ENCODE measurements at regions not wholly inside any gene's neighbourhood (a gene's known extent, or its start where the extent isn't known, plus 50 kb on each side); places are given as distances from the start of the nearest gene placed in this dataset.
"Not testable (repeated sequence)": the region's sequence is repeated elsewhere in the genome, so short reads cannot be mapped to it uniquely, and the experiment has no call there.

DNA sequence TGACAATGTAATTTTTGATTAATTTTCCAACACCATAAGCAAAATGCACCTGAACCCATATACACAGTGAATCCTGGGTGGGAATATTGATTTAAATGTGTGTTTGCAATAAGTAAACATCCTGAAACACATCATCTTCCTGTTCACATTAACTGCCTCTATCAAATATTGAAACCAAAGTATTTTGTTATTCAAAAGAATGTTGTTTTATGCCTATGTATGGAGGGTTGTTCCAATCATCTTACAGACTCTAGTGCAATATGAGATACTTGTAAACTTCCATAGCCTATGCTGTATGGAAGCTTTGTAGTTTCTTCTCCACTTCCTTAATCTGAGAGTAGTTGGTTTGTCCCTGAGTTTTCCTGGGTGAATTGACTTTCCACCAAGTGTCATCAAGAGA lies 105.4 kb upstream of the SLC7A11 start:
- DNase-seq, result no peak

DNA sequence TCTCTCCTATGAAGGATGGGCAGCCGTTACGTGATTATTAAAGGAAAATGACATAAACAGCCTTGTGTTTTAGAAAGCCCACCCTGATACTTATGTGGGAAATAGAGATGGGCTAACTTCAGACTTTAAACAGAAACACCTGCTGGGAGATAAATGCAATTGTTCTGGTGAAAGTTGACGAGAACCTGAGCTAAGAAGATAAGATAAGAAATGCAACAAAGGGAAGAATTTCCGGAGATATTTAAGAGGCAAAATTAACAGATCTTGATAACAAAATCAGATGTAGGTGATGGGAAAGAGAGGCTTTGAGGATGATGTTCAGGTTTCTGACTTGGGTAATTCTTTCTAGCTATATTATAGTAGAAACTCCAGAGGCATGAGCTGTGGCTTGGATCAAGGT lies 102.7 kb upstream of the SLC7A11 start:
- no peak for DNase-seq

DNA sequence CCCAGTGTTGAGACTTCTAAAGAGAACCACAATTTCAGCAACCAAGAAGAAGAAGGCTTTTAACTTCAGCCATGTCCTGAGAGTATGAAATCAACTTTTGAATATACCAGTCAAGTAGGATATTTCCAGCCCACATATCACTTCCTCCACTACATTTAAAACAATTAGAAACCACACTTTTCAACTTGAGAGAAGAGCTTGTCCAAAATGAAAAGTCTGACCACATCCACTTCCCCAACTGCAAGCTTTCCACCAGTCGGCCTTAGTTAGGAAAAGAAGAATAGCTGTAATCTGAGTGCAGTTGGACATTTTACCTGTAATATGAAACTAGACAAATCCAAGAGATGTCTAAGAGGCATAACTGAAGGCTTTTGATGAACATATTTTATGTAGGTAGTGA lies 101.9 kb upstream of the SLC7A11 start:
- no peak for DNase-seq

DNA sequence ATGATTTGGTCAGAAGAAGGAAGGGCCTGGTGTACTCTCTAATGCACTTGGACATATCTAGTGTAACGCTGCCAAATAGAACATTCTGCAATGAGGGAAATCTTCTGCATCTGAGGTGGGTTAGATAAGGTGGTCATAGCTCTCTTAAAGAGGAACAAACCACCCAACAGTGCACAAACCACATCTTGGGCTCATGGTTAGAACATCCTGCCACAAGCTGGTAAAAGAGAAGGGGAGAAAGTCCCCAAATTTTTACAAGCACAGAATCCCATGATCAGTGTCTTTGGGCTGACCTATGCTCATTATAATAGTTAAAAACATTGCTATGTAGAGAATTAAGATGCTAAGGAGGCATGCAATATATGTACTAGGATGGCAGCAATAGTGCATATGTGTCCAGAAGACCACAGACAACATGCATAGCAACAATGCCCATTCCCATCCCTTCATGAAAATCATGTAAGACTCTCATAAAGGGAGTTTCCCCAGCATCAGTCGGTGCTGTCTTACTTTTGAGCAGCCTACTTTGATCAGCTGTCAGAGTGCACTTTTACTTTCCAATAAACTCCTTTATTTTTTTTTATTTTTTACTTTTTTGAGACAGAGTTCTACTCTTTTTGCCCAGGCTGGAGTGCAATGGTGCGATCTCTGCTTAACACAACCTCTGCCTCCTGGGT lies 99.7 kb upstream of the SLC7A11 start:
- no peak for DNase-seq

- no peak for DNase-seq
Observed at GRCh38 chr4:138338840-138339239, 96.7 kb upstream of the SLC7A11 start.

DNA sequence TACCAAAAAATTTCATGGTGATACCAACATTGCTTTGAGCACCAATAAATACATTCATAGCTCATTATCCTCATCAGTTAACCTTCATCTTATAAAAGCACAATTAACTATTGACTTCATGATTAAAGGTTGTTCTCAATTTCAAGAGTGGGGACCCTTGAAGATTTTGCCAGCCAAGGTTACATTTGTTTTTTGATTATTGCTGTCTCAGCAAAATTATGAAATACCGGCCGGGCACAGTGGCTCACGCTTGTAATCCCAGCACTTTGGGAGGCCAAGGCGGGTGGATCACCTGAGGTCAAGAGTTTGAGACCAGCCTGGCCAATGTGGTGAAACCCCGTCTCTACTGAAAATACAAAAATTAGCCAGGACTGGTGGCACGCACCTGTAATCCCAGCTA lies 96.1 kb upstream of the SLC7A11 start:
- not testable (repeated sequence) for DNase-seq

DNA sequence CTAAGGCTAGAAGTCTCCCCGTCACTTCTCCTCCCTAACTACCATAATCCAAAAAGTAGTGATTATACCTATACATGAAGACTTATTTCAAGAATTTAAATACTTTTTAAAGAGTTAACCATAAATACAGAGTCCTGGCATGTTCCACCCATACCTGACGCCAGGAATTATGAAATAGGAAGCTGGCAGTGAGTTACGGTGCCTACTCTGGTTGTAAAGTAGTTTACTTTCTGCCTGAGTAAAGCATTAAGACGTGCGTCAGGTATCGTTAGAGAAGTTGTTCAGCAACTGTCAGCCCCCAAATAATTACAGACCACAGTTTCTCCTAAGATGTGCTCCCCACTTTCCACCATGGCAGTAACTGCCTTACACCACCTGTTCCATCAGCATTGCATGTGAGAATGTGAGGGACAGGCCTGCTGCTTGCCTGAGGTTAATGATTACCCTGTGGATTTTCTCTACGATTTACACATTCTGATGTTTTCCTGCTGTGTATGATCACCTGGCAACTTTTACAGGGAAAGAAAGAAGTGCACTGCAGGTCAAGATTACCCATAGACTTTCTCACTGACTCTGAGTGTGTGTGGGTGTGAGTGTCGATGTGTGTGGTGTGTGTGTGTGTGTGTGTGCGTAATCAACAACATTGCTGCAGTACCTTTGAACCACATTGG lies 92.3 kb upstream of the SLC7A11 start:
- no peak for DNase-seq

GRCh38 chr4:138332415-138332814 lies 90.3 kb upstream of the SLC7A11 start:
- not testable (repeated sequence) for DNase-seq

GRCh38 chr4:138330531-138330930 lies 88.4 kb upstream of the SLC7A11 start:
- no peak for DNase-seq

DNA sequence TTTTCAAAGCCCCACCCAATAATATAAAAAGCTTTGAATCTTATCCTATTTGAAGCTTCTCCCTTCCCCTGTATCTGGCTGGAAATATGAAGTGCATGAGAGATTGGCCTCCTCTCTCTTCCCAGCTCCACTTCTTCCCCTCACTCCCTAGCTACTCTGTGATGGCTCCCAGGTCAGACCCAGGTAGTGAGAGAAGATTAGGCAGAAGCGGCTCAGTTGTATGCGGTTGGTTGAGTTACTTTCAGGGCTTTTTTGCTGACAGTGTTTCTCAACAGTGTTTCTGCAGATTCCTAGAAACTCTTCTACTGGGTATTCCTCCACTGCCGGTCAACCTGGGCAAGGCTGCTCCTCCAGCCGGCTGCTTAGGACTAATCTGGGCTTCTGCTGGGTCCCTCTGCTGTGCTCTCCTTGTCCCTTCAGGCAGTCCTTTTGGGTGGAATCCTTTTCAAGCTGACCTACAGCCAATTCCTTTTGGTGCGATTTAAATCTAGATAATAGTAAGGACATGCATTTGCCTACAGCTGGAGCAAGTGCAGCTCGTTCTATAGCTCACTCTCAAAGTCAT lies 87.4 kb upstream of the SLC7A11 start:
- DNase-seq, result no peak

DNA sequence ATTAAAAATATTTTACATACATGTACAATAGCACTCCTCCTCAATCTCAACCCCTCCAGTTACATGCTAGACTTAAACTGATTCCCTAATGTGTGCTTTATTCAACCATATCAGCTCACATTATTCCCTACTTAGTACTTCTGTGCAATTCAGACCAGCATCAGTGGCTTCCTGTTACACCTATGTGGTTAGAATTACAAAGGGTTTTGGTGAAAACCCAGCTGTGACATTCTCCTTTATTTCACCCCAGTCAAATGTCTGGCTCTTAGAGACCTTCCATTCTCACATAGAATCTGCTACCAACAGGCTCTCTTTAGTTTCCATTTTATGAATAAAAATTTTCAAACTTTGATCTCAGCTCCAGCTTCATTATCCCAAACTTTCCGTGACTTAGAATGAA lies 85.2 kb upstream of the SLC7A11 start:
- no peak for DNase-seq

- no peak for DNase-seq
Observed at GRCh38 chr4:138320831-138321230, 78.7 kb upstream of the SLC7A11 start.

DNA sequence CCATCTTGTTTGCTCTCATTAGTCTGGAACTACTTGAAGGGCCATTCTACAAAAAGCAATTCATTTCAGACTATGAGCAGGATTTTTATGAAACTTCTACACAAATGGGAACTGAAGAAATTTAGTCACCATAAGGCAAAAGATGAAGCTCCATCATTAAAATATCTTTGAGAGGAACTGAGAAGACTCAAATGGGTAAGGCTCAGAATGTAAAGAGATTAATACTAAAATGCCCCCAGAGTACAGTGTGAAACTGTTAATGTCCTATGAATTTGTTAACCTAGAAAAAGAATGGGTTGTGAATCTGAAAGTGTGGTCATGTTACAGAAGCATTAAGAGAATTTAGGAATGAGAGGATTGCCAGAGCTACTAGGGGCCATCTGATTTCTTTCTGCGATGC lies 77.9 kb upstream of the SLC7A11 start:
- DNase-seq, result no peak

GRCh38 chr4:138317175-138317748 lies 75.1 kb upstream of the SLC7A11 start:
- no peak for DNase-seq

GRCh38 chr4:138312536-138312911 lies 70.4 kb upstream of the SLC7A11 start:
- no peak for DNase-seq

DNA sequence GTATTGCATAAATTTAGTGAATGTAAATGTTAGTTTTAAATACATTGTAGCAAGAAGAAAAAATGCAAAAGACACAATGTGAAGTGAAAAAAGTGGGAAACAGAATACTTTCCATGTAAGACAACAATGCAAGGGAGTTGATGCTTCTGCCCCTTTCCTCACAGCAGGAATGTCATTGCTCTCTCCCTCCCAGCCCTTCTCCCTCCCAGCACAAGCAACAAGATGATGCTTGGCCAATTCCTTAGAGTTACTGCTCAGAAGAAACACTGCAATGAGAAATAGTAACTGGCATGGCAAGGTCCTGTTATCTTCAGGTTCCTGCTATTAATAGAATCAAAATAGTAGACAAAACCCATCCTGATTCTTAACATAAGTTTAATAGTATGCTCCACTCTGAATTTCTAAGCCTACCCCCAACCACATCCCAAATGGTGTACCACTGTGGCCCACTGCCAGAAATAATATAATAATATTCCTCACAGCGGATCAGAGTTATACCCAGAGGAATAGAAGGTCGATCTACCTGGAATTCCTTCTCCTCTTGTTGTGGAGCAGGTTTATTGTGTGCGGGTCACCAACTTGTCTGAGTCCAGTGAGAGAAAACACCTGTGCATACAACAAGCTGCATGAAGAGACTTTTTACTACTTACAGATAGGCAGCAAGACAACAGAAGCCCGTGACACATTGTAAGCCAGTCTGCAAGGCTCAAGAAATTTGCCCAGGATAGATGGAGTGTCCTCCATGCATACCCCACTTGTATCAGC lies 69.8 kb upstream of the SLC7A11 start:
- DNase-seq, result no peak

DNA sequence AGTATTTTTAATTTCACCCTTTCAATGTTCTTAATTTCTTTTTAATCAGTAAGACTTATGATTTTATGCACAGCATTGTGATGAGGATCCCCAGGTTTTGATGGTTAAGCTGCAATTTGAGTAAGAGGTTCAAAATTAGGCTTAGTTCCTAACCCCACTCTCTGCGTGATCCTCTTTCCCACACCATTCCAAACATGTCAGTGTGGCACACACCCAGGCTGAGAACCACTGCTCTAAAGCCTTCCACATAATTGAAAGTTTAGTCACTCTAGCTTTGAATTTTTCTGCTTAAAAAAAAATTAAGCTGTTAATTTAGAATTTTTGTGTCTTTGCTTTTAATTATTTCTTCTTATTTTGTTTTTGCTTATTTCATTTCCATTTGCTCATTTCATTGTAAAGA lies 68.8 kb upstream of the SLC7A11 start:
- no peak for DNase-seq

DNA sequence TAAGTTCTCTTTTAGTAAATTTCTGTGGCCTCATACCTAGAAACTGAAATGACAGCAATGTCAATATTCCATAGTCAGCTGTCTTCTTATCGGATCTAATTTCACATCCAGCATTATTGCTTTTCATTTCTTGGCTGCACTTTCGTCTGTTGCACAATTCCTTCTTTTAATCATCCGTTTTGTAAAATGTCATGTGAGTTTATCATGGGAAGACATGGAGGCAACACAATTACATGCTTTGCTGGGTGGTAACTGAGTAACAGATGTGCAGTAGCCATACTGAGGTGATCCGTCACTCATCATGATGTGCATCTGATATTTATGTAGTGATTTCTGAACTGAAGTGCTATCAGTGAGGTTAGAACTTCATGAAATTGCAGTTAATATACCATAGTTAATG lies 68.3 kb upstream of the SLC7A11 start:
- no peak for DNase-seq

DNA sequence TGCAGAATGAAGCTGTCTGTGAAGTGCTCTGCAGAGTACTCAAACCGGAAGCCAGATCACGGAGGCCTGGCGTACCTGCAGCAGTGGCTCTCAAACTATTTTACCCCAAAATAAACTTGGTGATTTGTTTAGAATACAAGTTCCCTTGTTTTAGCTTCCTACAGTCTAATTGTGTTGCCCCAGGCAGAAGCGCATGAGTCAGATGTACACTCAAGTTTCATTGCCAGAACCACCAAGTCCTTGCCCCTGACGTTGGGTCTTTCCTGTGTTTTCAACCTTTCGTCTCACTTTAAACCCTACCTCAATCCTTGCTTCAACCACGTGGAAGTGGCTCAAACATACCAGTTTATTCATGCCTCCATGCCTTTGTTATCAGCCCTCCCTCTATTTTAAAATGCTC lies 66.2 kb upstream of the SLC7A11 start:
- DNase-seq, result no peak

- DNase-seq, result no peak
Observed at GRCh38 chr4:138307319-138307718, 65.2 kb upstream of the SLC7A11 start.

DNA sequence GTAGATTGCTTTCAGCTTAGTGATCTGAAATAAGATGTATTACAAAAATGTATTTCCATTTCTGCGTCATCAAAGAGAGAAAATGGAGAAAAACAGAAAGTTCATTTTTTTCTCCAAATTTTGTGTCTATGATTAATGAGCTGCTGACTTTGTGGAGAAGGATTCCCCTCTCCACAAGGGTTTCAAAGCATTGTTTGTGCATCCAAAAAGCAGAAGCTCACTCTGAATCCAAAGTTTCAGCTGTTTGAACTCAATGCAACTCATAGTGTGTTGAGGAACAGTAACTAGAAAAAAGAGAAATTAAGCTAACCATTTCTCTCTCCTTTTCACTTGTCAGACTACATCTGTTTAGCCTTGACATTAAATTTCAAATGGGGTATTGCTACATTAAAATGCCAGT lies 62.9 kb upstream of the SLC7A11 start:
- no peak for DNase-seq

GRCh38 chr4:138301536-138301935 lies 59.4 kb upstream of the SLC7A11 start:
- no peak for DNase-seq

GRCh38 chr4:138300616-138301015 lies 58.5 kb upstream of the SLC7A11 start:
- DNase-seq, result no peak

GRCh38 chr4:138299881-138300280 lies 57.7 kb upstream of the SLC7A11 start:
- no peak for DNase-seq

Measured in NCI-H187 (cell line).